Nephron (organoid): ENCODE measurements at regions not wholly inside any gene's neighbourhood (a gene's known extent, or its start where the extent isn't known, plus 50 kb on each side); places are given as distances from the start of the nearest gene placed in this dataset.
A peak's percentile ranks its signal among the peaks of the same experiment; 100 is the strongest.

ENCODE experiments used
- H3K27ac Mint-ChIP-seq, 3 experiments: 2 replicates each; pipeline ENCODE4 v1.8.0; 2020; ENCODE audit warnings: mixed read lengths in 3 of 3, mild to moderate bottlenecking in 2 of 3, moderate library complexity in 1 of 3
- H3K27me3 Mint-ChIP-seq: 2 replicates; pipeline ENCODE4 v1.8.0; 2021; ENCODE audit warnings: low read depth, mild to moderate bottlenecking, moderate library complexity, mixed read lengths
- H3K36me3 Mint-ChIP-seq: 2 replicates; pipeline ENCODE4 v1.8.0; 2020; ENCODE audit warnings: low read depth, mixed read lengths
- H3K4me1 Mint-ChIP-seq: 2 replicates; pipeline ENCODE4 v1.8.0; 2020; ENCODE audit warnings: mixed read lengths
- H3K4me3 Mint-ChIP-seq, 3 experiments: 2 replicates each; pipeline ENCODE4 v1.8.0; 2020; ENCODE audit warnings: mild to moderate bottlenecking in 3 of 3, mixed read lengths in 3 of 3, moderate library complexity in 2 of 3
- H3K9me3 Mint-ChIP-seq: 2 replicates; pipeline ENCODE4 v1.8.0; 2020; ENCODE audit warnings: mixed read lengths
- TF ChIP-seq, protein P1 (sequence below), 3 experiments: fragments of 200-600 bp; sonication (generic); IDR thresholded peaks; one replicate each; pipeline ENCODE4 v1.5.0; 2021; ENCODE audit warnings: antibody characterized with exemption in 3 of 3; ENCODE audit not compliant: unreplicated experiment in 3 of 3

DNA sequence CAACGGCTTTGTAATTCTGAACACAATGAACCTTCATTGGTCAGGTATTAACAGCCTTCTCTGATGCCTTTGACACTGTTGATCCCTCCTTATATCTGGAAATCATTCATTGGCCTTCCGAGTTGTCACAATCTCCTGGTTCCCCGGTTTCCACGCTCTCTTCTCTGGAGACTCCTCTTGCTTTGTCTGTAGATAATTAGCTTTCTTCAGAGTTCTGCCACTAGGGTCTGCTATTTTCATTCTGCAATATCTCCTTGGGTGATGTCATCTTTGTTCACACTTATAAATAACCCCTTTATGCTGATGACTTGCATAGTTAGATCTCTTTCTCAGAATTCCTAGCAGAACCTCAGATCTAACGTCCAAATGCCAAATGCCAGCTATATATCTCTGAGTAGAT is 583.8 kb upstream of the ZNF717 start:
- Mint-ChIP-seq H3K4me3 (no peak overlapping the region), H3K27ac (peak overlapping the region in 1 of 3 experiments; percentile 21), H3K4me1 (peaks cover 6% of the 10 kb centered on the region), H3K36me3 (no peaks in the 10 kb centered on the region), H3K27me3 (no peaks in the 10 kb centered on the region), H3K9me3 (no peaks in the 10 kb centered on the region)
- TF ChIP-seq, protein P1, sequence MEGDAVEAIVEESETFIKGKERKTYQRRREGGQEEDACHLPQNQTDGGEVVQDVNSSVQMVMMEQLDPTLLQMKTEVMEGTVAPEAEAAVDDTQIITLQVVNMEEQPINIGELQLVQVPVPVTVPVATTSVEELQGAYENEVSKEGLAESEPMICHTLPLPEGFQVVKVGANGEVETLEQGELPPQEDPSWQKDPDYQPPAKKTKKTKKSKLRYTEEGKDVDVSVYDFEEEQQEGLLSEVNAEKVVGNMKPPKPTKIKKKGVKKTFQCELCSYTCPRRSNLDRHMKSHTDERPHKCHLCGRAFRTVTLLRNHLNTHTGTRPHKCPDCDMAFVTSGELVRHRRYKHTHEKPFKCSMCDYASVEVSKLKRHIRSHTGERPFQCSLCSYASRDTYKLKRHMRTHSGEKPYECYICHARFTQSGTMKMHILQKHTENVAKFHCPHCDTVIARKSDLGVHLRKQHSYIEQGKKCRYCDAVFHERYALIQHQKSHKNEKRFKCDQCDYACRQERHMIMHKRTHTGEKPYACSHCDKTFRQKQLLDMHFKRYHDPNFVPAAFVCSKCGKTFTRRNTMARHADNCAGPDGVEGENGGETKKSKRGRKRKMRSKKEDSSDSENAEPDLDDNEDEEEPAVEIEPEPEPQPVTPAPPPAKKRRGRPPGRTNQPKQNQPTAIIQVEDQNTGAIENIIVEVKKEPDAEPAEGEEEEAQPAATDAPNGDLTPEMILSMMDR (IDR thresholded peaks at IDR 0.05; ENCODE audit: unreplicated experiment in 3 of 3), result peak in 2 of 3 experiments; percentile 11 to 18

DNA sequence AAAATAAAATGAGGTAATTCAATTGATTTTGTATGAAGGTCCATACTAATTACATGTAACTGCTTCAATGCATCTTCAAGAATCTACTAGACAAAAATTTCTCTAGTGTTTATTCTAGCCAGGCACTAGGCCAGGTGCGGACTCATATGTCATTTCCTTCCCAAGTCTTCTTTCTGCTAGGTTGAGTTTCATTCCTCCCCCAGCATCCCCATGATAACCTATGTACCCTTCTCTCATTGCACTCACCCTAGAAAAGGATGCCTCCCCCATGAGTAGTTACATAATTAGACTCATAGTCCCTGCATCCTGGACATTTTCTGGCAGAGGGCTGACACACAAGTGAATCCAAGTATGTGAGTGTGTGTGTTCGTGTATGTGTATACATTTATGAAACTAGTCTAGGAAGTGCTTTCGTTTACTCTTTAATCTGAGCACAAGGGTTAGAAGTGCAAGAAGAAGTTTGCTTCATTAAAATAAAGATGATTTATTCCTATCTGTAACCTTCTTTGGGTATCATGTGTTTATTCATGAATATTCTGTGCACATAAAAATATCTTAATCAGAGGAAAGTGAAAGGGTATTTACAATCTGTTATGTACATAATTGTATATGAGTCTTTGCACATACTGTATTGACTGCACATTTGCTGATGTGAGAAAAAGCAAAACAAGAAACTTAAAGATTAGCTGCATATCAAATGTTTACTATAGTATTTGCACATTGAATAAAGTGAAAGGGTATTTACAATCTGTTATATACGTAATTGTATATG is 585.6 kb upstream of the ZNF717 start:
- TF ChIP-seq, protein P1 (IDR thresholded peaks at IDR 0.05; ENCODE audit: unreplicated experiment in 3 of 3), result no peak
- Mint-ChIP-seq H3K27me3 (no peaks in the 10 kb centered on the region), H3K9me3 (no peaks in the 10 kb centered on the region), H3K4me1 (peaks cover 6% of the 10 kb centered on the region), H3K27ac (peak overlapping the region in 1 of 3 experiments; percentile 10), H3K4me3 (no peak overlapping the region), H3K36me3 (no peaks in the 10 kb centered on the region)

DNA sequence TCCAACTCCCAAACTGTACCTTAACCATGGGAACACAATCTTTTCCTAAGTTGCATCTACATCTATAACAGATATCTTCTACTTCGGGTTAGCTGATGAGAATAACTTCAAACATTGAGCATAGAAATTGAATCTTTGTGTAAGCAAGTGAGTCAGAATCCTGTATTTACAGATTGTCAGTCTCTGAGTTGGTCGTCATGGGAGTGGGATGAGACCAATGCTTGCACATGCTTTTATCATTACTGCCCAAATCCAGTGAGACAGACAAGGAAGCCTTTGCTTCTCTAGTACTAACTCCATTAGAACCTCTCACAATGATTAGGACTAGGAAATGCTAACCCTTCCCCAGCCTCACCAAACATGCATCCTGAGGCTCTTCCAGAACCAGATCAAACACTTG is 587.1 kb upstream of the ZNF717 start:
- Mint-ChIP-seq H3K4me3 (no peak overlapping the region), H3K27ac (no peak overlapping the region), H3K9me3 (no peaks in the 10 kb centered on the region), H3K36me3 (no peaks in the 10 kb centered on the region), H3K4me1 (peaks cover 8% of the 10 kb centered on the region), H3K27me3 (no peaks in the 10 kb centered on the region)
- TF ChIP-seq, protein P1 (IDR thresholded peaks at IDR 0.05; ENCODE audit: unreplicated experiment in 3 of 3), result no peak

DNA sequence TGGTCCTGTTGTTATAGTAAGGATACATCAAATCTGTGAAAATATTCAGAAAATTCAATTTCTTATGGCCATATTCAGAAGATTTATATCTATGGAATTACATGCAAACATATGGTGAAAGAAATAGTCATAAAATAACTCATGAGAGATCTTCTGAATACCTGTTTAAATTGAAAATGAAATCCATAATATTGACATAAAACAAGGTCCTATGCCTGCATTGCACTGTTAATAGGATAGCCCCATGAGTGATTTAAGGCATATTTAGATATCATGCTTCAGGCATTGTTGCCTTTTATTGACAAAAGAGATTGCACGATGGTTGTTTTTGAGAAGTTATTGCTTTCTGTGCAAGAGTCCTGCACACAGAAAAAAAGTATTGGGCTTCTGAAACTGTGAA is 591.7 kb upstream of the ZNF717 start:
- H3K27me3 Mint-ChIP-seq, result no peaks in the 10 kb centered on the region
- TF ChIP-seq, protein P1 (IDR thresholded peaks at IDR 0.05; ENCODE audit: unreplicated experiment in 3 of 3), result no peak
- H3K27ac Mint-ChIP-seq, result peak overlapping the region in 1 of 3 experiments; percentile 11
- no peaks in the 10 kb centered on the region for H3K36me3 Mint-ChIP-seq
- H3K4me1 Mint-ChIP-seq, result peaks cover 18% of the 10 kb centered on the region
- no peaks in the 10 kb centered on the region for H3K9me3 Mint-ChIP-seq
- no peak overlapping the region for H3K4me3 Mint-ChIP-seq

DNA sequence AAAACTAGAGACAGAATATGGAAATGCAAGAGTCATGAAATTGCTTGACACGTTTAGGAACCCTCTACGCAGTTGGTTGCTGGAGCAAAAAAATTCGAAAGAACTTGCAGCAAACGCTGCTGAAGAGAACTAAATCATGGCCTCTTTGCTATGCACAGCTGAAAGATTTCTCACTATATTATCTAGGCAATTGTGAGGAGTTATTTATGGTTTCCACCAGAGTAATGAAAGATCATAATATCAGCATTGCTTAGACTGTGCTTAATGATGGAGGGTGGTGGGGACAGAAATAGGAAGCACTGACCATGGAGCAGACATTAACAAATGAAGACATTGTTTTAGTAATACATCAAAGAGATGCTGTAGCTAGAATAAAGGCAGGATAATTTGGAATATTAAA is 593.4 kb upstream of the ZNF717 start:
- H3K4me3 Mint-ChIP-seq, result no peak overlapping the region
- no peaks in the 10 kb centered on the region for H3K27me3 Mint-ChIP-seq
- peaks cover 18% of the 10 kb centered on the region for H3K4me1 Mint-ChIP-seq
- H3K9me3 Mint-ChIP-seq, result no peaks in the 10 kb centered on the region
- TF ChIP-seq, protein P1 (IDR thresholded peaks at IDR 0.05; ENCODE audit: unreplicated experiment in 3 of 3), result no peak
- no peaks in the 10 kb centered on the region for H3K36me3 Mint-ChIP-seq
- H3K27ac Mint-ChIP-seq, result peak overlapping the region in 2 of 3 experiments; percentile 11 to 37

DNA sequence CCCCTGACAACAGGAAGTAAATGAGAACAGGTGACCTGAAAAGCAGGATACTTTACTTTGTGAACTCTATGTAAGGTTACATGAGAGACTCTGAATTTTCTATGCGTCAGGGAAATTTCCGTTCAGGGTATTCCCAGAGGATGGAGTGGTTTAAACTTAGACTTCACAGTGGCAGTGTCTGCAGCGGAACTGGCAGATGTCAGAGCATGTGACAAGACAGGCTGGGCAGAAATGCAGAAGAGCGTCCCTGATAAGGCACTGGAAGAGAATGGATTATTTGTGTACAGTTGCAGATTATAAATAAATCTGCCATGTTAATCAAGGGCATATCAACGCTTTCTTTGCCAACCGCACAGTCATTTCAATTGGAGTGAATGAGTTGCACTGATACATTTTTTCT is 598.4 kb upstream of the ZNF717 start:
- Mint-ChIP-seq H3K4me1 (peaks cover 3% of the 10 kb centered on the region), H3K27ac (no peak overlapping the region), H3K27me3 (peaks cover 3% of the 10 kb centered on the region), H3K9me3 (no peaks in the 10 kb centered on the region), H3K4me3 (no peak overlapping the region), H3K36me3 (no peaks in the 10 kb centered on the region)
- TF ChIP-seq, protein P1 (IDR thresholded peaks at IDR 0.05; ENCODE audit: unreplicated experiment in 3 of 3), result no peak
